HG02973 (cell line): ENCODE measurements at regions not wholly inside any gene's neighbourhood (a gene's known extent, or its start where the extent isn't known, plus 50 kb on each side); places are given as distances from the start of the nearest gene placed in this dataset.

Experiments used
- ATAC-seq: cut with Tn5 transposase; IDR thresholded peaks from one replicate; pipeline ENCODE4 v1.9.1; 2021; ENCODE audit warnings: moderate library complexity; ENCODE audit not compliant: unreplicated experiment

- ATAC-seq, result no peak
Observed at GRCh38 chr1:29993950-29994349, 729.4 kb downstream of the MATN1 start.

- ATAC-seq, result no peak
Observed at GRCh38 chr1:29991815-29992214, 731.6 kb downstream of the MATN1 start.

GRCh38 chr1:29991025-29991424, 732.4 kb downstream of the MATN1 start:
- no peak for ATAC-seq

GRCh38 chr1:29990304-29990703, 733.1 kb downstream of the MATN1 start:
- ATAC-seq, result no peak

GRCh38 chr1:29986986-29987385, 736.4 kb downstream of the MATN1 start:
- no peak for ATAC-seq

GRCh38 chr1:29985606-29985945, 737.8 kb downstream of the MATN1 start:
- no peak for ATAC-seq

GRCh38 chr1:29984862-29985605, 738.4 kb downstream of the MATN1 start:
- no peak for ATAC-seq

GRCh38 chr1:29984166-29984861, 739.1 kb downstream of the MATN1 start:
- ATAC-seq, result no peak

GRCh38 chr1:29983321-29983720, 740.1 kb downstream of the MATN1 start:
- ATAC-seq, result no peak

GRCh38 chr1:29981586-29982239, 741.7 kb downstream of the MATN1 start:
- ATAC-seq, result no peak

GRCh38 chr1:29977550-29977949, 741.2 kb downstream of the PTPRU start:
- ATAC-seq, result no peak

- no peak for ATAC-seq
Observed at GRCh38 chr1:29975036-29975694, 738.8 kb downstream of the PTPRU start.

GRCh38 chr1:29974316-29974724, 738.0 kb downstream of the PTPRU start:
- ATAC-seq, result no peak

GRCh38 chr1:29973406-29973805, 737.1 kb downstream of the PTPRU start:
- ATAC-seq, result no peak

- ATAC-seq, result no peak
Observed at GRCh38 chr1:29972421-29973053, 736.2 kb downstream of the PTPRU start.

GRCh38 chr1:29971703-29972102, 735.4 kb downstream of the PTPRU start:
- ATAC-seq, result no peak

- ATAC-seq, result no peak
Observed at GRCh38 chr1:29970747-29971325, 734.5 kb downstream of the PTPRU start.

- ATAC-seq, result no peak
Observed at GRCh38 chr1:29969576-29969975, 733.3 kb downstream of the PTPRU start.

GRCh38 chr1:29967261-29967660, 730.9 kb downstream of the PTPRU start:
- ATAC-seq, result no peak

- ATAC-seq, result no peak
Observed at GRCh38 chr1:29966526-29967045, 730.3 kb downstream of the PTPRU start.
